ENCODE measurements at regions not wholly inside any gene's neighbourhood (a gene's known extent, or its start where the extent isn't known, plus 50 kb on each side); places are given as distances from the start of the nearest gene placed in this dataset.

GRCh38 chr18:78785706-78786105 is 193.9 kb upstream of the SALL3 start:
- H3K79me2 ChIP-seq (ENCODE audit: insufficient read depth, low read length), result no peaks in the 10 kb centered on the region

GRCh38 chr18:78786776-78787175 is 192.8 kb upstream of the SALL3 start:
- no peak for DNase-seq
- Histone ChIP-seq H3K9ac (ENCODE audit: insufficient read depth, low read length, poor library complexity, severe bottlenecking) (no peak overlapping the region), H3K9me3 (replicated peaks in 1 of 2; ENCODE audit: control insufficient read depth in 1 of 2, insufficient read depth in 1 of 2, low read length in 2 of 2) (no peaks in the 10 kb centered on the region), H3K36me3 (replicated peaks in 1 of 2; ENCODE audit: control insufficient read depth in 1 of 2, insufficient read depth in 2 of 2, low read length in 2 of 2) (no peaks in the 10 kb centered on the region), H3K4me3 (replicated peaks in 1 of 3; ENCODE audit: low read depth in 2 of 3, low read length in 3 of 3) (no peak overlapping the region), H3K4me2 (replicated peaks; ENCODE audit: extremely low read depth, low read length, poor library complexity, severe bottlenecking) (no peak overlapping the region), H4K20me1 (ENCODE audit: insufficient read depth, low read length) (no peaks in the 10 kb centered on the region), H3K79me2 (ENCODE audit: insufficient read depth, low read length) (no peaks in the 10 kb centered on the region), H3K27ac (ENCODE audit: low read depth in 1 of 2, low read length in 2 of 2) (no peak overlapping the region), H3K27me3 (ENCODE audit: control insufficient read depth in 2 of 2, insufficient read depth in 2 of 2, low read length in 2 of 2) (no peaks in the 10 kb centered on the region), H2AFZ (ENCODE audit: insufficient read depth, low read depth, low read length, poor library complexity, severe bottlenecking) (no peak overlapping the region), H3K4me1 (ENCODE audit: control insufficient read depth in 1 of 2, insufficient read depth in 2 of 2, low read length in 2 of 2) (no peaks in the 10 kb centered on the region)
- TF ChIP-seq, protein P1, sequence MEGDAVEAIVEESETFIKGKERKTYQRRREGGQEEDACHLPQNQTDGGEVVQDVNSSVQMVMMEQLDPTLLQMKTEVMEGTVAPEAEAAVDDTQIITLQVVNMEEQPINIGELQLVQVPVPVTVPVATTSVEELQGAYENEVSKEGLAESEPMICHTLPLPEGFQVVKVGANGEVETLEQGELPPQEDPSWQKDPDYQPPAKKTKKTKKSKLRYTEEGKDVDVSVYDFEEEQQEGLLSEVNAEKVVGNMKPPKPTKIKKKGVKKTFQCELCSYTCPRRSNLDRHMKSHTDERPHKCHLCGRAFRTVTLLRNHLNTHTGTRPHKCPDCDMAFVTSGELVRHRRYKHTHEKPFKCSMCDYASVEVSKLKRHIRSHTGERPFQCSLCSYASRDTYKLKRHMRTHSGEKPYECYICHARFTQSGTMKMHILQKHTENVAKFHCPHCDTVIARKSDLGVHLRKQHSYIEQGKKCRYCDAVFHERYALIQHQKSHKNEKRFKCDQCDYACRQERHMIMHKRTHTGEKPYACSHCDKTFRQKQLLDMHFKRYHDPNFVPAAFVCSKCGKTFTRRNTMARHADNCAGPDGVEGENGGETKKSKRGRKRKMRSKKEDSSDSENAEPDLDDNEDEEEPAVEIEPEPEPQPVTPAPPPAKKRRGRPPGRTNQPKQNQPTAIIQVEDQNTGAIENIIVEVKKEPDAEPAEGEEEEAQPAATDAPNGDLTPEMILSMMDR (IDR thresholded peaks at IDR 0.05), result no peak
- H3K27ac Mint-ChIP-seq, result no peak overlapping the region
- H3K9me3 Mint-ChIP-seq, result peaks cover 0 to 3% (median 0%) of the 10 kb centered on the region in 7 donors
- peaks cover 0 to 6% (median 0%) of the 10 kb centered on the region in 3 donors for H3K27me3 Mint-ChIP-seq (ENCODE audit: low read depth in 3 of 3)
- no peaks in the 10 kb centered on the region for H3K4me1 Mint-ChIP-seq
- WGBS (ENCODE audit: insufficient coverage), result 96% methylated on average over 5 of the region's 20 CpGs
- no peaks in the 10 kb centered on the region for H3K36me3 Mint-ChIP-seq
- intact Hi-C loops (cut with micrococcal nuclease), result no loop called here
- no peak overlapping the region for H3K4me3 Mint-ChIP-seq

More at GRCh38 chr18:78785706-78786105, 193.9 kb upstream of the SALL3 start:
- peaks cover 0 to 4% (median 0%) of the 10 kb centered on the region in 7 donors for H3K9me3 Mint-ChIP-seq
- Histone ChIP-seq H2AFZ (ENCODE audit: insufficient read depth, low read depth, low read length, poor library complexity, severe bottlenecking) (no peak overlapping the region), H3K4me3 (replicated peaks in 1 of 3; ENCODE audit: low read depth in 2 of 3, low read length in 3 of 3) (no peak overlapping the region), H3K27me3 (ENCODE audit: control insufficient read depth in 2 of 2, insufficient read depth in 2 of 2, low read length in 2 of 2) (no peaks in the 10 kb centered on the region), H3K27ac (ENCODE audit: low read depth in 1 of 2, low read length in 2 of 2) (no peak overlapping the region), H3K4me1 (ENCODE audit: control insufficient read depth in 1 of 2, insufficient read depth in 2 of 2, low read length in 2 of 2) (no peaks in the 10 kb centered on the region), H3K9ac (ENCODE audit: insufficient read depth, low read length, poor library complexity, severe bottlenecking) (no peak overlapping the region), H3K36me3 (replicated peaks in 1 of 2; ENCODE audit: control insufficient read depth in 1 of 2, insufficient read depth in 2 of 2, low read length in 2 of 2) (no peaks in the 10 kb centered on the region), H3K9me3 (replicated peaks in 1 of 2; ENCODE audit: control insufficient read depth in 1 of 2, insufficient read depth in 1 of 2, low read length in 2 of 2) (no peaks in the 10 kb centered on the region), H3K4me2 (replicated peaks; ENCODE audit: extremely low read depth, low read length, poor library complexity, severe bottlenecking) (no peak overlapping the region), H4K20me1 (ENCODE audit: insufficient read depth, low read length) (no peaks in the 10 kb centered on the region)
- DNase-seq, result no peak
- H3K36me3 Mint-ChIP-seq, result no peaks in the 10 kb centered on the region
- no peaks in the 10 kb centered on the region for H3K4me1 Mint-ChIP-seq
- H3K27ac Mint-ChIP-seq, result no peak overlapping the region
- no CpG with 5 or more reads among the region's 5 CpGs for WGBS (ENCODE audit: insufficient coverage)
- peaks cover 0 to 6% (median 0%) of the 10 kb centered on the region in 3 donors for H3K27me3 Mint-ChIP-seq (ENCODE audit: low read depth in 3 of 3)
- TF ChIP-seq, protein P1 (IDR thresholded peaks at IDR 0.05), result no peak
- H3K4me3 Mint-ChIP-seq, result no peak overlapping the region
- intact Hi-C loops (cut with micrococcal nuclease), result no loop called here
